ENCODE measurements at regions not wholly inside any gene's neighbourhood (a gene's known extent, or its start where the extent isn't known, plus 50 kb on each side); places are given as distances from the start of the nearest gene placed in this dataset.

DNA sequence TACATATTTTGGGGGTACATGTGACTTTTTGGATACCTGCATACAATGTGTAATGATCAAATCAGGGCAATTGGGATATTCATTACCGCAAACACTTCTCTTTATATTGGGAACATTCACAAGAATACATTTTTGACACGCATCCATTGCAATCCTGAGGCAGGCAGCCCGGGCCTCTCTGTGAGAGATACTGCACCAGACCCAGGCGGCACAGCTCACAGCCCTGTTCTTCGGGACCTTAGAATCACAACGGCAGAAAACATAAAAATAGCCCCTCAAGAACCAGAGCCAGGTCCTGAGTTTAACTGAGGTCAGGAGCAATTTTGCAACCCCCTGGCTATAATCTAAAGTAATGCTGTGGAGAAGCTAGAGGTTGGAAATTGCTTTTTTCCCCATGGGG is 90.8 kb upstream of the PGBD5 start:
- Histone ChIP-seq H3K79me2 (ENCODE audit: insufficient read depth, low read length) (no peaks in the 10 kb centered on the region), H3K4me3 (ENCODE audit: low read length, poor library complexity, severe bottlenecking) (no peak overlapping the region), H3K4me1 (ENCODE audit: insufficient read depth, low read length, poor library complexity, severe bottlenecking) (no peaks in the 10 kb centered on the region), H3K36me3 (ENCODE audit: insufficient read depth, low read length) (no peaks in the 10 kb centered on the region), H3K27me3 (ENCODE audit: insufficient read depth, low read length, poor library complexity, severe bottlenecking) (no peaks in the 10 kb centered on the region), H3K4me2 (ENCODE audit: low read depth, low read length, poor library complexity, severe bottlenecking) (no peak overlapping the region), H3F3A (ENCODE audit: low read depth) (no peaks in the 10 kb centered on the region), H3K9me2 (replicated peaks; ENCODE audit: low read depth, low read length) (no peaks in the 10 kb centered on the region), H2AFZ (ENCODE audit: low read length) (no peak overlapping the region), H4K20me1 (ENCODE audit: insufficient read depth, low read length, poor library complexity, severe bottlenecking) (no peaks in the 10 kb centered on the region), H3K9me3 (ENCODE audit: insufficient read depth, low read depth, low read length) (no peaks in the 10 kb centered on the region), H3K9ac (ENCODE audit: low read depth, low read length, poor library complexity, severe bottlenecking) (no peak overlapping the region)
- no peak for TF ChIP-seq EZH2phosphoT487 (IDR thresholded peaks at IDR 0.05; ENCODE audit: borderline replicate concordance)
- TF ChIP-seq, protein P1, sequence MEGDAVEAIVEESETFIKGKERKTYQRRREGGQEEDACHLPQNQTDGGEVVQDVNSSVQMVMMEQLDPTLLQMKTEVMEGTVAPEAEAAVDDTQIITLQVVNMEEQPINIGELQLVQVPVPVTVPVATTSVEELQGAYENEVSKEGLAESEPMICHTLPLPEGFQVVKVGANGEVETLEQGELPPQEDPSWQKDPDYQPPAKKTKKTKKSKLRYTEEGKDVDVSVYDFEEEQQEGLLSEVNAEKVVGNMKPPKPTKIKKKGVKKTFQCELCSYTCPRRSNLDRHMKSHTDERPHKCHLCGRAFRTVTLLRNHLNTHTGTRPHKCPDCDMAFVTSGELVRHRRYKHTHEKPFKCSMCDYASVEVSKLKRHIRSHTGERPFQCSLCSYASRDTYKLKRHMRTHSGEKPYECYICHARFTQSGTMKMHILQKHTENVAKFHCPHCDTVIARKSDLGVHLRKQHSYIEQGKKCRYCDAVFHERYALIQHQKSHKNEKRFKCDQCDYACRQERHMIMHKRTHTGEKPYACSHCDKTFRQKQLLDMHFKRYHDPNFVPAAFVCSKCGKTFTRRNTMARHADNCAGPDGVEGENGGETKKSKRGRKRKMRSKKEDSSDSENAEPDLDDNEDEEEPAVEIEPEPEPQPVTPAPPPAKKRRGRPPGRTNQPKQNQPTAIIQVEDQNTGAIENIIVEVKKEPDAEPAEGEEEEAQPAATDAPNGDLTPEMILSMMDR (conservative IDR thresholded peaks at IDR 0.05; ENCODE audit: low read length), result no peak

DNA sequence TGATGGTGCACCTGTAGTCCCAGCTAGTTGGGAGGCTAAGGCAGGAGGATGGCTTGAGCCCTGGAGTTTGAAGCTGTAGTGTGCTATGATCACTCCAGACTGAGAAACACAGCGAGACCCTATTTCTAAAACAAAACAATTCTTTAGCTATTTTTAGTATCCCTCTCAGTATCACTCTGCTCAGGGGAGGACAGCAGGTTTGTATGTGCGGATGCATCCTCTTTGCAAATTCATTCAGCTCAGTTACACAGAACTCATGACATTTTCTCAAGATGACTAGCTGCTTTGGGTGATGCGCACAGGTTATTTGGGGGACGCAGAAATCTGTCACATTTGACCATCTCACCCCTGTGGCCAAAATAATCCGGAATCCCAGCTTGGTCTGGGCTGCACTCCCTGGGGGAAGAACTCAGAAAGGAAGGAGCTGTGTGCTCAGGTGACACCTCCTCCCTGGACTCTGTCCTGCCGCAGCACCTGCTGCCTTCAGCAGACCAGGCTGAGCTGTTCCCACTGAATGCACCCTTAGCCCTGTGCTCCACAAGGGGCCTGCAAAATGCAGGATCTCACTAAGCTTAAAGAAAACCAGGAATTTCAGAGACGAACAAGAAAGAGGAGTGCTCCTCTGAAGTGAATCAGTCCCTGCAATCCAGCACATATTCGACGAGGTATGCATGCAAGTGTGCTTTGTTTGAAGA is 89.5 kb upstream of the PGBD5 start:
- Histone ChIP-seq H3K36me3 (ENCODE audit: insufficient read depth, low read length) (no peaks in the 10 kb centered on the region), H3F3A (ENCODE audit: low read depth) (no peaks in the 10 kb centered on the region), H3K4me1 (ENCODE audit: insufficient read depth, low read length, poor library complexity, severe bottlenecking) (no peaks in the 10 kb centered on the region), H3K9me2 (replicated peaks; ENCODE audit: low read depth, low read length) (no peaks in the 10 kb centered on the region), H3K4me3 (ENCODE audit: low read length, poor library complexity, severe bottlenecking) (no peak overlapping the region), H4K20me1 (ENCODE audit: insufficient read depth, low read length, poor library complexity, severe bottlenecking) (no peaks in the 10 kb centered on the region), H3K27me3 (ENCODE audit: insufficient read depth, low read length, poor library complexity, severe bottlenecking) (no peaks in the 10 kb centered on the region), H3K9me3 (ENCODE audit: insufficient read depth, low read depth, low read length) (no peaks in the 10 kb centered on the region), H3K9ac (ENCODE audit: low read depth, low read length, poor library complexity, severe bottlenecking) (no peak overlapping the region), H2AFZ (ENCODE audit: low read length) (no peak overlapping the region), H3K4me2 (ENCODE audit: low read depth, low read length, poor library complexity, severe bottlenecking) (no peak overlapping the region), H3K79me2 (ENCODE audit: insufficient read depth, low read length) (no peaks in the 10 kb centered on the region)
- TF ChIP-seq, protein P1 (conservative IDR thresholded peaks at IDR 0.05; ENCODE audit: low read length), result no peak
- TF ChIP-seq EZH2phosphoT487 (IDR thresholded peaks at IDR 0.05; ENCODE audit: borderline replicate concordance), result no peak

DNA sequence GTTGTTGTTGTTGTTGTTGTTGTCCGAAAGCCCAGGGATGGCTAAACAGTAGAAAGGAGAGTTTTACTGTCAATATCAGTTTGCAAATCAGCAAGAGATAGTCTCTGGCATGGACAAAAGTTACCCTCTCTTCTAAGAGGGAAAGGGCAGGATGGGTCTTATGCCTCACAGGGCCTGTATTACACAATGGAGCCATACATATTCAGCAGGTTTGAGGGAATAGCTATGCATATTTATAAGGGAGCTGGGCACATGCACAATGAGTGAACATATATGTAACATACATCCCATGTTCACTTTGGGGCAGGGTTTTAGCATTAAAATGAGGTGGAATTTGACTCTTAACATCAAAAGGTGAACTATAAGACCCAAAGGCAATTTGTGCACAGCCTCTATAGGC is 84.4 kb upstream of the PGBD5 start:
- H3K4me3 ChIP-seq (ENCODE audit: low read length, poor library complexity, severe bottlenecking), result no peak overlapping the region
- no peak overlapping the region for H3K9ac ChIP-seq (ENCODE audit: low read depth, low read length, poor library complexity, severe bottlenecking)
- H3K4me2 ChIP-seq (ENCODE audit: low read depth, low read length, poor library complexity, severe bottlenecking), result no peak overlapping the region
- no peaks in the 10 kb centered on the region for H3K79me2 ChIP-seq (ENCODE audit: insufficient read depth, low read length)
- H4K20me1 ChIP-seq (ENCODE audit: insufficient read depth, low read length, poor library complexity, severe bottlenecking), result no peaks in the 10 kb centered on the region
- no peak overlapping the region for H2AFZ ChIP-seq (ENCODE audit: low read length)
- TF ChIP-seq EZH2phosphoT487 (IDR thresholded peaks at IDR 0.05; ENCODE audit: borderline replicate concordance), result no peak
- TF ChIP-seq, protein P1 (conservative IDR thresholded peaks at IDR 0.05; ENCODE audit: low read length), result no peak
- H3K36me3 ChIP-seq (ENCODE audit: insufficient read depth, low read length), result no peaks in the 10 kb centered on the region
- no peaks in the 10 kb centered on the region for H3F3A ChIP-seq (ENCODE audit: low read depth)
- no peaks in the 10 kb centered on the region for H3K27me3 ChIP-seq (ENCODE audit: insufficient read depth, low read length, poor library complexity, severe bottlenecking)
- H3K4me1 ChIP-seq (ENCODE audit: insufficient read depth, low read length, poor library complexity, severe bottlenecking), result peaks cover 20% of the 10 kb centered on the region
- H3K9me2 ChIP-seq (replicated peaks; ENCODE audit: low read depth, low read length), result no peaks in the 10 kb centered on the region
- no peaks in the 10 kb centered on the region for H3K9me3 ChIP-seq (ENCODE audit: insufficient read depth, low read depth, low read length)

Data from Loucy (cell line).